G401.6 (cell line): ENCODE measurements at regions not wholly inside any gene's neighbourhood (a gene's known extent, or its start where the extent isn't known, plus 50 kb on each side); places are given as distances from the start of the nearest gene placed in this dataset.
"Not testable (repeated sequence)": the region's sequence is repeated elsewhere in the genome, so short reads cannot be mapped to it uniquely, and the experiment has no call there.

Experiments
- FAIRE-seq: peaks from 2 replicates; lab custom pipeline; 2012; peaks lifted over from hg19 to GRCh38; lab: Jason Lieb, UNC

- FAIRE-seq: no peak
Measured at GRCh38 chr16:7278636-7279035, 54.0 kb upstream of the RBFOX1 start.

- no peak for FAIRE-seq
Measured at GRCh38 chr16:7272567-7273158, 60.0 kb upstream of the RBFOX1 start.

DNA sequence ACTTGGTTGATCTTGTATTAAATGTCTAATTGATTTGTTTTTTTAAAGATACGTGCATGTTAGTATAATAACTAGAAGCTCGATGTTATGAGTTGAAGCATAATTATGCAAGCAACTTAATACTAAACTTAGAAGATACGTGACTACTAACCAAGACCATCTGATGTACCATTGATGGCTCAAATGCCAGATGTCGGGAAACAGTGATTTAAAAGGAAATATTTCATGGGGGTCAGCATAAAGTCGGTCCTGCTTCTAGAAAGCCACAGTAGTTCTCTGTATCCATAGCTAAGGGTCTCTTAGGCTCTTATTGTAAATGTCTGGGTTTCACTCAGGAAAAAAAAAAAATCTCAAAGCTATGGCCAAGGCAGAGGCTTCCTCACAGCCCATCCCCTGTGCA, 61.2 kb upstream of the RBFOX1 start:
- FAIRE-seq: no peak

- no peak for FAIRE-seq
Measured at GRCh38 chr16:7270823-7271222, 61.8 kb upstream of the RBFOX1 start.

GRCh38 chr16:7270006-7270405, 62.6 kb upstream of the RBFOX1 start:
- no peak for FAIRE-seq

- no peak for FAIRE-seq
Measured at GRCh38 chr16:7268182-7268581, 64.5 kb upstream of the RBFOX1 start.

- no peak for FAIRE-seq
Measured at GRCh38 chr16:7257016-7257415, 75.6 kb upstream of the RBFOX1 start.

- no peak for FAIRE-seq
Measured at GRCh38 chr16:7246578-7246977, 86.1 kb upstream of the RBFOX1 start.

DNA sequence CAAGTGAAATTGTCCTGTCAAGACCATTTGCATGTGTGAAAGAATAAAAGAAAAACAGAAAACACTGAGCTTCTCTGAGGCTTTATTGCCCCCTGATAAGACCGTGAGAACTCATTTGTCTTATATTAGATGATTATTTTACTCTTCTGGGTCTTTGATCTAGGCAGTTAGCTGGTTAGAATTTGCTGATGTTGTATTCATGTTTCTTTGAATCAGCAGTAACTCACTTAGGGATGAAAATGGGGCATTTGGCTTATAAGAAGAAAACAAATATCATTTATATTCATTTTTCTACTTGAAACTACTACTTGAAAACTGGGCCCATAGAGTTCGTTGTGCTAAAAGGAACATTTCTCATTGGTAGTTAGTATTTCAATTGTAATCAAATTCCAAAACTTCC, 93.1 kb upstream of the RBFOX1 start:
- no peak for FAIRE-seq

- no peak for FAIRE-seq
Measured at GRCh38 chr16:7236824-7237410, 95.7 kb upstream of the RBFOX1 start.

DNA sequence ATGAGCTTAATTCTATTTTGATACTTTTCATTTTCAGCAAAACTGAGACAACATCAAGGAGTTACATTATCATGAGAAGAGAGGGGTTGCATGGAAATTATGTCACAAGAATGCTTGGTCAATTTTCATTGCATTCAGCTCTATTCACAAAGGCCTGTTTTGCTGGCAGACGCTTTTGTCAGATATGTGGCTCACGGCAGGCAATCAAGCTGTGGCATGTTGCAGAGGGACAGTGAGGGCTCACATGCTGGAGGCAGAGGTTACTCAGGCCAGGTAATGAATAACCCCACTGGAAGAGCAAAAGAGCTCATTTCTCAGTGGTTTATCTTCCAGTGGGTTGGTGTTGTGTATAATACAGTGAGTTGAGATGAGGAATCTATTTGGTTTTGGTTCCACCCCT, 98.7 kb upstream of the RBFOX1 start:
- FAIRE-seq: no peak

- no peak for FAIRE-seq
Measured at GRCh38 chr16:7231762-7232161, 100.9 kb upstream of the RBFOX1 start.

- not testable (repeated sequence) for FAIRE-seq
Measured at GRCh38 chr16:7229433-7230218, 103.0 kb upstream of the RBFOX1 start.

DNA sequence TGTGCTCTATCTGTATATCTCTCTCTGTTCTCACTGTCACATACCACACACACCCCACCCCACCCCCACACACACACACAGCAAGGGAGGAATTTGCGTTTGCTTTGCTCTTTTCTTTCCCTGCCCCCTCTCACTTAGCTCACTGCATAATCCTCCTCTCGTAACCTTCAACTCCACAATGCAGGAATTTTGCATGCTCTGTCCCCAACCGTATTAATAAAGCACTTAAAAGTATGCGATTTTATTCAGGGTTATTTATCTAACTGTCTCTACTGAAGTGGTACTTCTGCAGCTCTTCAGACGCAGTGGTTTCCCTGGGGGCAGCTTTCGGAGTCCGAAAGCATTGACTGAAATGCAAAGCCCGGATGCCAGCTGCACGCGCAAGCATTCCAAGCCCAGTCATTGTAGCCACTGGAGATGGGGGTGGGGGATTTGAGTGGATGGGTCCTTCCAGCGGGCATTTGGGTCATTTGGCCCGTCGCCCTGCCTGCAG, 105.4 kb upstream of the RBFOX1 start:
- no peak for FAIRE-seq

GRCh38 chr16:7221157-7221556, 111.5 kb upstream of the RBFOX1 start:
- no peak for FAIRE-seq

DNA sequence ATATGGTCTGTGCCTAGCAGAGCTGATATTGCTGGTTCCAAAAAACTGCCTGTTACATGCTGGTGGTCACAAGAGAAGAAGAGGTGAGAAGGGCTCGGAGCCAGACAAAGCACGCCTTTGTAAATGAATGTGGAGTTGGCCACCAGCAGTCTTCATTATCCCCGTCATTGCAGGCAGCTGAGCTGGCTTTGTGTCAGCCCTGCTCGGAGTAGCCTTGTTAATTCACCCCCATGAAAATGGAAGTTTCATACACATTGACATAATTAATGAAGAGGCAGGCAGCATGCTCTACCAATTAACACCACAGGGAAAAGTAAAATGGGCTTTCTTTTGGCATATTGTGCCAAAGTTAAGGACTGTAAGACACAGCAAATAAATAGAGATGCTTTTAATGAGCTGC, 113.7 kb upstream of the RBFOX1 start:
- no peak for FAIRE-seq

DNA sequence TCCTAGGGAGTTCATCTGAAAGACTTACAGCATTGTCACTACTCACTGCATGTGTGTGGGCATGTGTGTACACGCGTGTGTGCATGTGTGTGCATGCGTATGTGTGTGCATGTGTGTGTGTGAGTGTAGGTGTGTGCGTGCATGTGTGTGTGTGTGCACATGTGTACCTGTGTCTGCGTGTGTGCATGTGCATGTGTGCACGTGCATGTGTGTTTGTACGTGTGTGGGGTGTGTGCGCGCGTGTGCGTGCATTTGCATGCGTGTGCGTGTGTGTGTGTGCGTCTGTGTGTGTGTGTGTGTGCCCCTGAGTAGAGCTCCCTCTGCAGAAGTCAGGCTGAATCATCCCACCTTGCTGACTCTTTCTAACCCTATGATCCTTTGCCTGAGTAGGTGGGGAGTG, 114.8 kb upstream of the RBFOX1 start:
- no peak for FAIRE-seq

- FAIRE-seq: no peak
Measured at GRCh38 chr16:7216719-7217118, 115.9 kb upstream of the RBFOX1 start.

GRCh38 chr16:7211781-7212180, 120.9 kb upstream of the RBFOX1 start:
- FAIRE-seq: no peak

- no peak for FAIRE-seq
Measured at GRCh38 chr16:7209598-7209997, 123.0 kb upstream of the RBFOX1 start.

- no peak for FAIRE-seq
Measured at GRCh38 chr16:7206469-7206868, 126.2 kb upstream of the RBFOX1 start.

- FAIRE-seq: no peak
Measured at GRCh38 chr16:7200320-7200719, 132.3 kb upstream of the RBFOX1 start.

- FAIRE-seq: no peak
Measured at GRCh38 chr16:7185689-7186088, 147.0 kb upstream of the RBFOX1 start.

GRCh38 chr16:7185165-7185564, 147.5 kb upstream of the RBFOX1 start:
- no peak for FAIRE-seq
